Smooth muscle cell (in vitro differentiated cells): ENCODE measurements at regions not wholly inside any gene's neighbourhood (a gene's known extent, or its start where the extent isn't known, plus 50 kb on each side); places are given as distances from the start of the nearest gene placed in this dataset.

Source experiments
- DNase-seq: peaks from one replicate; lab custom pipeline; 2025; ENCODE audit not compliant: unreplicated experiment; lab: John Stamatoyannopoulos, UW
- H2AFZ ChIP-seq: fragments of 200-600 bp; sonication (generic); 2 replicates; pipeline ENCODE4 v1.6.0; 2016; ENCODE audit warnings: antibody characterized with exemption, low read depth, mild to moderate bottlenecking
- H3F3A ChIP-seq: fragments of 200-600 bp; sonication (generic); 2 replicates; pipeline ENCODE4 v1.6.0; 2017; ENCODE audit warnings: antibody characterized with exemption, low read depth
- H3K27ac ChIP-seq: fragments of 200-600 bp; sonication (generic); 2 replicates; pipeline ENCODE4 v1.5.1; 2016; ENCODE audit warnings: low read depth, mild to moderate bottlenecking
- H3K27me3 ChIP-seq: fragments of 200-600 bp; sonication (generic); 2 replicates; pipeline ENCODE4 v1.6.1; 2016; ENCODE audit warnings: low read depth, mild to moderate bottlenecking
- H3K36me3 ChIP-seq: fragments of 200-600 bp; sonication (generic); 2 replicates; pipeline ENCODE4 v1.5.1; 2016; ENCODE audit warnings: low read depth
- H3K4me1 ChIP-seq: fragments of 200-600 bp; sonication (generic); 2 replicates; pipeline ENCODE4 v1.5.1; 2016; ENCODE audit warnings: low read depth
- H3K4me2 ChIP-seq: fragments of 200-600 bp; sonication (generic); 2 replicates; pipeline ENCODE4 v1.6.0; 2016; ENCODE audit warnings: mild to moderate bottlenecking
- H3K4me3 ChIP-seq: fragments of 200-600 bp; sonication (generic); 2 replicates; pipeline ENCODE4 v1.5.1; 2016; ENCODE audit warnings: mild to moderate bottlenecking
- H3K79me2 ChIP-seq: fragments of 200-600 bp; sonication (generic); 2 replicates; pipeline ENCODE4 v1.6.0; 2016; ENCODE audit warnings: low read depth, mild to moderate bottlenecking
- H3K9ac ChIP-seq: fragments of 200-600 bp; sonication (generic); 2 replicates; pipeline ENCODE4 v1.6.0; 2016; ENCODE audit warnings: low read depth
- H3K9me3 ChIP-seq: fragments of 200-600 bp; sonication (generic); replicated peaks from 2 replicates; pipeline ENCODE4 v1.5.1; 2016; ENCODE audit warnings: low read depth
- H4K20me1 ChIP-seq: fragments of 200-600 bp; sonication (generic); 2 replicates; pipeline ENCODE4 v1.6.0; 2016; ENCODE audit warnings: low read depth
- CTCF ChIP-seq: fragments of 200-600 bp; sonication (generic); IDR thresholded peaks from 2 replicates; pipeline ENCODE4 v1.5.1; 2017; ENCODE audit warnings: borderline replicate concordance, mild to moderate bottlenecking, antibody characterized with exemption; ENCODE audit not compliant: insufficient read depth, poor library complexity, severe bottlenecking
- WGBS: methylation state at CpG from one replicate; pipeline ENCODE4 v1.1.7; 2016; ENCODE audit warnings: low lambda C conversion rate; 5-methylcytosine and 5-hydroxymethylcytosine counted together

GRCh38 chr1:212504171-212504803 is 71.6 kb downstream of the NENF start:
- Histone ChIP-seq H3K4me3 (no peak overlapping the region), H3K4me1 (peaks cover 7% of the 10 kb centered on the region), H3K4me2 (no peak overlapping the region), H3F3A (no peaks in the 10 kb centered on the region), H3K36me3 (no peaks in the 10 kb centered on the region), H4K20me1 (no peaks in the 10 kb centered on the region), H3K9me3 (no peaks in the 10 kb centered on the region), H3K27ac (no peak overlapping the region), H3K9ac (no peak overlapping the region), H3K79me2 (no peaks in the 10 kb centered on the region), H3K27me3 (no peaks in the 10 kb centered on the region), H2AFZ (no peak overlapping the region)
- 94% methylated on average over 4 of the region's 4 CpGs for WGBS
- DNase-seq = no peak
- TF ChIP-seq CTCF = no peak

- no peak overlapping the region for H3K4me2 ChIP-seq
- DNase-seq = no peak
- no peak for TF ChIP-seq CTCF
- H3K9me3 ChIP-seq = no peaks in the 10 kb centered on the region
- no peak overlapping the region for H3K4me3 ChIP-seq
- no peaks in the 10 kb centered on the region for H3K27me3 ChIP-seq
- no peaks in the 10 kb centered on the region for H3K79me2 ChIP-seq
- no peak overlapping the region for H3K9ac ChIP-seq
- H3K27ac ChIP-seq = no peak overlapping the region
- peaks cover 7% of the 10 kb centered on the region for H3K4me1 ChIP-seq
- no peaks in the 10 kb centered on the region for H3F3A ChIP-seq
- H3K36me3 ChIP-seq = no peaks in the 10 kb centered on the region
- H2AFZ ChIP-seq = no peak overlapping the region
- H4K20me1 ChIP-seq = no peaks in the 10 kb centered on the region
Measured at GRCh38 chr1:212506666-212507065, 73.9 kb downstream of the NENF start.

- H3K79me2 ChIP-seq = no peaks in the 10 kb centered on the region
- no peak overlapping the region for H3K27ac ChIP-seq
- no peak overlapping the region for H3K9ac ChIP-seq
- no peaks in the 10 kb centered on the region for H3K36me3 ChIP-seq
- peaks cover 7% of the 10 kb centered on the region for H3K4me1 ChIP-seq
- DNase-seq = no peak
- H2AFZ ChIP-seq = no peak overlapping the region
- H3K9me3 ChIP-seq = no peaks in the 10 kb centered on the region
- no peaks in the 10 kb centered on the region for H4K20me1 ChIP-seq
- no peaks in the 10 kb centered on the region for H3F3A ChIP-seq
- no peaks in the 10 kb centered on the region for H3K27me3 ChIP-seq
- H3K4me3 ChIP-seq = no peak overlapping the region
- H3K4me2 ChIP-seq = no peak overlapping the region
- WGBS = 40% methylated on average over 7 of the region's 7 CpGs
- TF ChIP-seq CTCF = no peak
Measured at GRCh38 chr1:212507369-212507768, 74.6 kb downstream of the NENF start.

- H3K27me3 ChIP-seq = peaks cover 8% of the 10 kb centered on the region
- no peak overlapping the region for H2AFZ ChIP-seq
- H3F3A ChIP-seq = no peaks in the 10 kb centered on the region
- 76% methylated on average over 5 of the region's 5 CpGs for WGBS
- no peaks in the 10 kb centered on the region for H4K20me1 ChIP-seq
- H3K27ac ChIP-seq = no peak overlapping the region
- DNase-seq = no peak
- no peaks in the 10 kb centered on the region for H3K79me2 ChIP-seq
- no peak for TF ChIP-seq CTCF
- no peaks in the 10 kb centered on the region for H3K36me3 ChIP-seq
- H3K9me3 ChIP-seq = no peaks in the 10 kb centered on the region
- H3K4me2 ChIP-seq = no peak overlapping the region
- peaks cover 10% of the 10 kb centered on the region for H3K4me1 ChIP-seq
- no peak overlapping the region for H3K4me3 ChIP-seq
- no peak overlapping the region for H3K9ac ChIP-seq
Measured at GRCh38 chr1:212512816-212513559, 80.3 kb downstream of the NENF start.
